ENCODE measurements at regions not wholly inside any gene's neighbourhood (a gene's known extent, or its start where the extent isn't known, plus 50 kb on each side); places are given as distances from the start of the nearest gene placed in this dataset.
A peak's percentile ranks its signal among the peaks of the same experiment; 100 is the strongest.
"Not testable (repeated sequence)": the region's sequence is repeated elsewhere in the genome, so short reads cannot be mapped to it uniquely, and the experiment has no call there.

GRCh38 chr13:105841286-105841685, 694.2 kb downstream of the EFNB2 start:
- DNase-seq (ENCODE audit: low spot score) = no peak

GRCh38 chr13:105838231-105838630, 697.2 kb downstream of the EFNB2 start:
- DNase-seq (ENCODE audit: low spot score) = no peak

DNA sequence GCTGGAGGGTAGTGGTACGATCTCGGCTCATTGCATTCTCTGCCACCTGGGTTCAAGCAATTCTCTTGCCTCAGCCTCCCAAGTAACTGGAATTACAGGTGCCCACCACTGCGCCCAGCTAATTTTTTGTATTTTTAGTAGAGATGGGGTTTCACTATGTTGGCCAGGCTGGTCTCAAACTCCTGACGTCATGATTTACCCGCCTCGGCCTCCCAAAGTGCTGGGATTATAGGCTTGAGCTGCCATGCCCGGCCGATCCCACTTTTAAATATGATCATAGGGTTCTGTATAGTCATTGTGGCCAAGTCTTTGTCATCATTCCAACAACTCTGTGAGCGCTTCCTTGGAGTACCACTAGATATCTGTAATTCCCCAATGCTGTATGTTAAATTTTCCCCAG, 698.2 kb downstream of the EFNB2 start:
- not testable (repeated sequence) for DNase-seq (ENCODE audit: low spot score)

DNA sequence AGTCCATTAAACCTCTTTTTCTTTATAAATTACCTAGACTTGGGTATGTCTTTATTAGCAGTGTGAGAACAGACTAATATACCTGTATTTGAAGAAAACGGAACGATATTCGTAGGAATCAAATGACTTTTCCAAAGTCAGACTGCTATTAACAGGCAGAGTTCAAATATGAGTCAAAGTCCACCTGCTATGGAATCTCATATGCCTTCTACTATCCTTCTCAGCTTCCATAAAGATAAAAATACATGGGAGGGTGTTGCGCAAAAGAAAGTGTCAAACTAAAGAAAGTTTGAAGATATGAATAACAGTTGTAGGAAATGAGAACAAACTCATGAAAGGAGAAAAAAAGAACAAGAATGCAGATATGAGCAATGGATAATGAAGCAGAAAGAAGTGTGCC, 704.6 kb downstream of the EFNB2 start:
- DNase-seq (ENCODE audit: low spot score) = no peak

DNA sequence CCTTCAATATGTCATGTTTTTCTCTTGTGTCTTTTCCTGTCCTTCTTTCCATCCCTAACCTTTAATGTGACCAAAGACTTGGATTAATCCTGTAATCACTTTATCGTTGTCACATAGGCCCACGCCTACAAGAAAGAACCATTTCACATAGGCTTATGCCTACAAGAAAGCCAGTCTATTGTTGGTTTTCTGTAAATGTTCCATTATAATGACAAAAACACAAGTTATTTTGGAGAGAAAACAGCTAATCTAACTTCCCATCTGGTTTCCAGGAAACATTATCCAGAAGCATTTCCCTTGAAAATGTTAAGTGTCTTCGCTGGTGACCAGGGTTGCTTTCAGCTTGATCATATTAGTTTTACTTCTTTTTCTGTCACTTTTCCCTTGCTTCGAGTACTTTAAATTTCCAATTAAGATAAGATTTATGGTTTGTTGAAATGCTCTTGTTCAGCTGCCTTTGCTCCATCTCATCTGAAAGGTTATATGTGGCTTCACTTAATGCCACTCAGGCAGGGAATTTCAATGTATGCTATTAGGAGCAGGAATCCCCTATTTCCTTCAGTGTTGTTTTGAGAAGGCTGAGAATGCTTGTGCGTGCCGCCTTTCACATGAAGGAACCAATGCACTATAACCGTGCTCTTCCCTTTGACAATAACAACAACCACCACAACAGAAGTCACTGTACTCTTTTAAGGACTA, 708.2 kb downstream of the EFNB2 start:
- no peak for DNase-seq (ENCODE audit: low spot score)

GRCh38 chr13:105825071-105825470, 710.4 kb downstream of the EFNB2 start:
- no peak for DNase-seq (ENCODE audit: low spot score)

DNA sequence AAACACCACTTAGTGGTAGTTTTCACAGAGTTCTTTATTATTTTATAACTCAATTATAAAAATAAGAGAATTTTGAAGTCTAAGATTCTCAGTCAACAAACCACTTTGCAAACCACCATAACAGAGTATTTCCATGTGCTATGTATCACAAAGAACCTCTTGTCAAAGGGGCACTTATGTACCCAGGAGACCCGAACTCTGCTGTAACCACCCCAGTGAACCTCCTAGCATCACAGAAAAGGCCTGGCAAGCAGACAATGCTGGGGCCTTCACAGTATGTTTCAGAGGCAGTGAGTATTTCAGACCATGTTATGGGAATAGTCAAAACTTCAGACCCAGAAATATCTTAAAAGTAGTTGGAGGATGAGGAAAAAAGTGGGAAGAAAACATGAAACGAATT, 714.1 kb downstream of the EFNB2 start:
- no peak for DNase-seq (ENCODE audit: low spot score)

DNA sequence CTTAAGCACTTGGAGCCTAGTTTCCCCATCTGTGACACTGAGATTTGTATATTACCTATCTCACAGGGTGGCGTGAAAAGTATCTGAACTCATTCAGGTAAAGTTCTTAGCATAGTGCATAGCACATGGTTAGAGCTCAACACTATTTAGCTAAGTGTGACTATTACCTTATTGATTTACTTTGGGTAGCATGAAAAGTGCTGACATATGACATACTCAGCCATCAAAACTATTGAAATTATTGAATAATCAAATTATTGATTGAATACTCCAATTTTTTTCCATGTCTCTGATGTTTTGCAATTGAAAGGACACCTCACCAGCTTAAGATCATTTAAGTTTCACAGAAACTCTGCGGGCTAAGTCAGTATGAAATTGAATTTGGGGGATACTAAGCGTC, 715.0 kb downstream of the EFNB2 start:
- no peak for DNase-seq (ENCODE audit: low spot score)

GRCh38 chr13:105817498-105817897, 718.0 kb downstream of the EFNB2 start:
- DNase-seq (ENCODE audit: low spot score) = no peak

- DNase-seq (ENCODE audit: low spot score) = no peak
These were observed 718.5 kb downstream of the EFNB2 start for GRCh38 chr13:105816994-105817393.

DNA sequence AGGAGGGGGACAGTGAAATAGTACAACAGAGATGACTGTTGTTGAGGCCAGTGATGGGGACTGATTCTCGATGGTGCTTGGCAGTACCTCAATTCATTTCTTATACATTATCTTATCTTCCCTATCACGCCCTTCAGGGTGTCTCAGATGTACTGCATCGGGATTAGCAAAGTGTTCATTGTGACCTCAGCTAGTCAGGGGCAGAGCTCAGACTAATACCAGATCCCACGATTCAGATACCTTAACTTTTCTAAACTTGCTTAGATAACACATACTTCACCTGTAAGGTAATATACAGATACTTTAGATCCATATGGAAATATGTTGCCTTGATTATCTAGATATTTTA, 720.6 kb downstream of the EFNB2 start:
- no peak for DNase-seq (ENCODE audit: low spot score)

- peak; percentile 12 for DNase-seq (ENCODE audit: low spot score)
These were observed 721.1 kb downstream of the EFNB2 start for GRCh38 chr13:105814219-105814901.

- no peak for DNase-seq (ENCODE audit: low spot score)
These were observed 728.9 kb downstream of the EFNB2 start for GRCh38 chr13:105806628-105806920.

GRCh38 chr13:105805892-105806627, 729.4 kb downstream of the EFNB2 start:
- DNase-seq (ENCODE audit: low spot score) = no peak

DNA sequence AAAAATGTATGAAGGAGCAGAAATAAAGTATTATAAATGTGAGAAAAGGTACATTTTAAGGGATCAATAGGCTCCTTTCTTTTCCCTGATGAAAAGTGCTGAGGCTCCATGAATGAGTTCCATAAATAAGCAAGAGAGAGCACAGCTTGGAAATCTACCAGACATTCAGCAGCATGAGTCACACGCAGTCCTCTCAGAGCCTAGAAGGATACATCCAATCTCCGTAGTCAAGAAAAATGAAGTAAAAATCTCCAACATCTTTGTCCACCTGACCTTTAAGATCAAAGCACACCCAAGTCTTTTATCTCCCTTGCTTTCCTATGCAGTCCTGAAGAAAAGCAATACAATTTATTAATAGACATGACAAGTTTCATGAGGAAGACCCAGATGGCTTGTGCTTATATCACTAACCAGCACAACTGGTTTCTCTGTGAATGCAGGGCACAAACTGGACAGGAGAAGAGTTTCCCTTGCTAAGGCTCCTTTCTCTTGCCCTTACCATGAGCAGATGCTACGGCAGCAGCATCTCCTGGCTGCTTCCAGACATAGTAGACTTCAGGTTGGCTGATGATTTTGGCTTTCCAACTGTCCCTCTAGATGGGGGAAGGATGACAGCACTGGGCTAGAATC, 730.8 kb downstream of the EFNB2 start:
- peak; percentile 10 for DNase-seq (ENCODE audit: low spot score)

DNA sequence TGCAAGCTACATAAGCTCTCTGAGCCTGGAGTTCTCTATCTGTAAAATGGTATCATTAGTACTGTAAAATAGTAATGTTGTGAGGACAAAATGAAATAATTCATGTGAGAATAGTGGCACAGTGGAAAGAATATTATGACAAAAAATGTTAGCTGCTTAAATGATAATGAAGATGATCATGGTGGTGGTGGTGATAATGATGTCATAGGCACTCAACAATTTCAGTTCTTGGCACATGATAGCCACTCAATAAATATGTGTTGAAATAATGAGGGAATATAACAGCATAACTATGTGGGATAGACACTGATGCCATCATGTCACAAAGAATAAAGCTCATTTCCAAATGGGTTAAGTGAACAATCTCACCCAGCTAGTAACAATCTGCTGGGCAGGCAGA, 736.3 kb downstream of the EFNB2 start:
- DNase-seq (ENCODE audit: low spot score) = no peak

- no peak for DNase-seq (ENCODE audit: low spot score)
These were observed 736.9 kb downstream of the EFNB2 start for GRCh38 chr13:105798541-105798940.

DNA sequence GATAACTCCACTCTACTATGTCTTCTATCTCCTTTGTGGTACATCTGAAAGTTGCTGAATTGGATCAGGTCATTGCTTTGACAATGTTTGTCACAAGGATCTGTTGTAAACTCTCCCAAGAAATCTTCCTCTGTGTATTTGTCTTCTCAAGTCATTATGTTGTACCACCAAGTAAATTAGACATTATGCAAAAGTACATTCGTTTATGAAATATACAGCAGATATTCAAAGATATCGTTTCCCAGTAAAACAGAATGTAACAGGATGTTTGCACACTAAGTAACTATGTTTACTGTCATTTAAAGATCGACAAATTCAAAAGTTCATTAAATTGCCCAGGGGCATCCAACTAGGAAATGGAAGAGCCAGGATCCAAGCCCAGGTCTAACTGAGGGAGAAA, 739.4 kb downstream of the EFNB2 start:
- DNase-seq (ENCODE audit: low spot score) = no peak

- DNase-seq (ENCODE audit: low spot score) = no peak
These were observed 744.5 kb downstream of the EFNB2 start for GRCh38 chr13:105790923-105791322.

DNA sequence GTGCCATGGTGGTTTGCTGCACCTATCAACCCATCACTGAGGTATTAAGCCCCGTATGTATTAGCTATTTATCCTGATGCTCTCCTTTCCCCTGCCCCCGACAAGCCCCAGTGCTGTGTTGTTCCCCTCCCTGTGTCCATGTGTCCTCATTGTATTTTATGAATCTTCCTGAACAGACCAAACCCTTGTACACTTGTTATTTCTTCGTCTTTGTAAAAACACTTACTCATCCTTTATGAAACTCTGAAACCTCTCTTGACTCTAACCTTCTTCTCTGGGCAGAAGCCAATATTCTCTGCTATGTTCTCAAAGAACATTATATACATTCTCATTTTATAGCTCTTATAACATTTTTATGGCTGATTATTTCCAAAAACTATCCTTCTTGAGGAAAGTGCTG, 746.9 kb downstream of the EFNB2 start:
- no peak for DNase-seq (ENCODE audit: low spot score)

GRCh38 chr13:105787632-105788031, 747.8 kb downstream of the EFNB2 start:
- no peak for DNase-seq (ENCODE audit: low spot score)

GRCh38 chr13:105785436-105785835, 750.0 kb downstream of the EFNB2 start:
- DNase-seq (ENCODE audit: low spot score) = no peak

DNA sequence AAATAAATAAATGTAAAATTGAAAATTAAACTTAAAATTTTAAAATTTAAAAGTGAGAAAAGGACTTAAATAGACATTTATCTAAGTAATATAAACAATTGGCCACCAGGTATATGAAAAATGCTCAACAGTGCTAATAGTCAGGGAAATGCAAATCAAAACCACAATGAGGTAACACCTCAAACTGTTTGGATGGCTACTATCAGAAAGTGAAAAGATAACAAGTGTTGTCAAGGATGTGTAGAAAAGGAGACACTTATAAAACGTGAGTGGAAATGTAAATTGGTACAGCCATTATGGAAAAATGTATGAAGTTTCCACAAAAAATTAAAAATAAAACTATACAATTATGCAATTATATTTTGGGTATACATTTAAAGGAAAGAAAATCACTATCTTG, 752.2 kb downstream of the EFNB2 start:
- no peak for DNase-seq (ENCODE audit: low spot score)
